ENCODE measurements at regions not wholly inside any gene's neighbourhood (a gene's known extent, or its start where the extent isn't known, plus 50 kb on each side); places are given as distances from the start of the nearest gene placed in this dataset.

DNA sequence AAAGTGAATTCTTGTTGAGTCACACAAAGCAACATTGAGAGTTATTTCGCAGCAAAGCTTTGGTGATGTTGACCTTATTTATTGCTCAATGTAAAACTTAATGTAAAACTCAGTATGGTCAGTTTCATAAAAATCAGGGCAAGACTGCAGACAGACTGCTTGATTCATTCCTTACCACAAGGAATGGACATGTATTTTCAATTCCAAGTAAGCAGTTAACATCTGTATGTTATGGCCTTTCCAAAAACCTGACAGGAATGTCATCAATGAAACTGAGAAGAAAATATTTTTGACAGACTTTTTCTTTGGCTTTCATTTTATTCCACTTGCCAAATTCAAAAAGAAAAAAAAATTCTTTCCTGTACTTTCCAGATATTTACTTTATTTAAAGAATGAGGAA, 488.3 kb downstream of the ANKRD50 start:
- no peak for TF ChIP-seq POLR2A (IDR thresholded peaks at IDR 0.05)
- TF ChIP-seq, protein P1, sequence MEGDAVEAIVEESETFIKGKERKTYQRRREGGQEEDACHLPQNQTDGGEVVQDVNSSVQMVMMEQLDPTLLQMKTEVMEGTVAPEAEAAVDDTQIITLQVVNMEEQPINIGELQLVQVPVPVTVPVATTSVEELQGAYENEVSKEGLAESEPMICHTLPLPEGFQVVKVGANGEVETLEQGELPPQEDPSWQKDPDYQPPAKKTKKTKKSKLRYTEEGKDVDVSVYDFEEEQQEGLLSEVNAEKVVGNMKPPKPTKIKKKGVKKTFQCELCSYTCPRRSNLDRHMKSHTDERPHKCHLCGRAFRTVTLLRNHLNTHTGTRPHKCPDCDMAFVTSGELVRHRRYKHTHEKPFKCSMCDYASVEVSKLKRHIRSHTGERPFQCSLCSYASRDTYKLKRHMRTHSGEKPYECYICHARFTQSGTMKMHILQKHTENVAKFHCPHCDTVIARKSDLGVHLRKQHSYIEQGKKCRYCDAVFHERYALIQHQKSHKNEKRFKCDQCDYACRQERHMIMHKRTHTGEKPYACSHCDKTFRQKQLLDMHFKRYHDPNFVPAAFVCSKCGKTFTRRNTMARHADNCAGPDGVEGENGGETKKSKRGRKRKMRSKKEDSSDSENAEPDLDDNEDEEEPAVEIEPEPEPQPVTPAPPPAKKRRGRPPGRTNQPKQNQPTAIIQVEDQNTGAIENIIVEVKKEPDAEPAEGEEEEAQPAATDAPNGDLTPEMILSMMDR (IDR thresholded peaks at IDR 0.05): no peak

Data from suprapubic skin (tissue), 3 donors.